Right ventricle myocardium superior (tissue), 1 donor: ENCODE measurements at regions not wholly inside any gene's neighbourhood (a gene's known extent, or its start where the extent isn't known, plus 50 kb on each side); places are given as distances from the start of the nearest gene placed in this dataset.

Experiments used
- ATAC-seq: fragments of 200-7000 bp; cut with Tn5 transposase; one replicate; pipeline ENCODE4 v1.9.1; 2020; ENCODE audit warnings: mild to moderate bottlenecking; ENCODE audit not compliant: poor library complexity
- DNase-seq: peaks from one replicate; pipeline ENCODE4 v3.0.0-alpha.2; 2020
- intact Hi-C: fragments of 100-400 bp; cut with DNase I; formaldehyde crosslinking; loops from one replicate; pipeline ENCODE4 v1.11.2; 2022
- donor health status: DM: no; HTN: yes; CAD: no; lungs with severe emphysema.

GRCh38 chr2:220300806-220301205 is 673.4 kb downstream of the SLC4A3 start:
- no peak for DNase-seq
- intact Hi-C loops, result no loop called here
- ATAC-seq, result no peak

- intact Hi-C loops, result no loop called here
- no peak for ATAC-seq
These were observed 675.3 kb downstream of the SLC4A3 start for GRCh38 chr2:220302756-220303155.

GRCh38 chr2:220309215-220309614 is 681.8 kb downstream of the SLC4A3 start:
- intact Hi-C loops, result no loop called here
- DNase-seq, result no peak

More at GRCh38 chr2:220302756-220303155, 675.3 kb downstream of the SLC4A3 start:
- no peak for DNase-seq

GRCh38 chr2:220310451-220310861 is 683.0 kb downstream of the SLC4A3 start:
- intact Hi-C loops, result no loop called here
- DNase-seq, result no peak
- peak; percentile 27 for ATAC-seq

More at GRCh38 chr2:220309215-220309614, 681.8 kb downstream of the SLC4A3 start:
- ATAC-seq, result no peak

GRCh38 chr2:220315098-220315823 is 687.8 kb downstream of the SLC4A3 start:
- ATAC-seq (no peak), DNase-seq (no peak)
- intact Hi-C loops, result no loop called here

- no peak for DNase-seq
- intact Hi-C loops, result no loop called here
- no peak for ATAC-seq
These were observed 690.6 kb downstream of the SLC4A3 start for GRCh38 chr2:220318037-220318436.

- intact Hi-C loops, result no loop called here
- DNase-seq, result no peak
- no peak for ATAC-seq
These were observed 691.1 kb downstream of the SLC4A3 start for GRCh38 chr2:220318508-220318907.

- intact Hi-C loops, result no loop called here
- ATAC-seq, result no peak
- DNase-seq, result no peak
These were observed 692.9 kb downstream of the SLC4A3 start for GRCh38 chr2:220320326-220320725.

GRCh38 chr2:220332886-220333285 is 705.5 kb downstream of the SLC4A3 start:
- ATAC-seq, result no peak
- intact Hi-C loops, result no loop called here
- DNase-seq, result no peak

- intact Hi-C loops, result no loop called here
- DNase-seq (no peak), ATAC-seq (no peak)
These were observed 706.8 kb downstream of the SLC4A3 start for GRCh38 chr2:220334210-220334609.

GRCh38 chr2:220334871-220335590 is 707.6 kb downstream of the SLC4A3 start:
- DNase-seq, result no peak
- intact Hi-C loops, result no loop called here
- ATAC-seq, result no peak

GRCh38 chr2:220335591-220335915 is 708.1 kb downstream of the SLC4A3 start:
- no peak for ATAC-seq
- intact Hi-C loops, result no loop called here
- DNase-seq, result no peak

GRCh38 chr2:220336771-220337170 is 709.3 kb downstream of the SLC4A3 start:
- DNase-seq, result no peak
- intact Hi-C loops, result no loop called here
- no peak for ATAC-seq

- ATAC-seq (no peak), DNase-seq (no peak)
- intact Hi-C loops, result no loop called here
These were observed 710.4 kb downstream of the SLC4A3 start for GRCh38 chr2:220337611-220338440.

GRCh38 chr2:220341014-220341413 is 713.6 kb downstream of the SLC4A3 start:
- DNase-seq (no peak), ATAC-seq (no peak)
- intact Hi-C loops, result no loop called here

- intact Hi-C loops, result no loop called here
- DNase-seq (no peak), ATAC-seq (no peak)
These were observed 719.5 kb downstream of the SLC4A3 start for GRCh38 chr2:220346919-220347318.

GRCh38 chr2:220347626-220348025 is 720.2 kb downstream of the SLC4A3 start:
- no peak for DNase-seq
- intact Hi-C loops, result no loop called here
- no peak for ATAC-seq

GRCh38 chr2:220348206-220348605 is 720.8 kb downstream of the SLC4A3 start:
- DNase-seq (no peak), ATAC-seq (no peak)
- intact Hi-C loops, result no loop called here

- ATAC-seq, result no peak
- intact Hi-C loops, result no loop called here
- DNase-seq, result no peak
These were observed 726.5 kb downstream of the SLC4A3 start for GRCh38 chr2:220353897-220354296.

- DNase-seq (no peak), ATAC-seq (no peak)
- intact Hi-C loops, result no loop called here
These were observed 728.6 kb downstream of the SLC4A3 start for GRCh38 chr2:220356076-220356475.
